ENCODE measurements at regions not wholly inside any gene's neighbourhood (a gene's known extent, or its start where the extent isn't known, plus 50 kb on each side); places are given as distances from the start of the nearest gene placed in this dataset.

DNA sequence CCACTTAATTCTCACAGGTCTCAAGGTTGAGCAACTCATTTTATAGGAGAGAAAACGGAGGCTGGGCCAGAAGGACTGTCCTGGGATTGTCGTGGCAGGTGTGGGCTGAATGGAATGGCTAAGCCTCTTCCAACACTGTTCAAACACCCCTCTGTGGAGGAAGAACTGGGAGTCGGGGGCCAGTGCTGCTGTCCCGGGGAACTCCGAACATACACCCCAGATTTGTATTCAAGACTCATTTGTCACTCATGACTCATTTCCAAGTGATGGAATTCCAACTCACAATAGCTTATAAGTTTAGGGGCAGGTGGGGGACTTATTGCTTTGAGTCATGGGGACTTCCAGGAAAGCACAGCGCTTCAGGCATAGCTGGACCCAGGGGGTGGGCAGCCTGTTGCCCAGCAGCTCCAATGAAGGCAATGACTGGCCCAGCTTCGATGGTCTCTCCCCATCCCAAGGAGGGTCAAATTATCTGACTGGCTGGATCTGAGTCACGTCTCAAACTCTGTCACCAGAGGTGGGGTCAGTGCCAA lies 72.5 kb downstream of the TM2D3 start:
- TF ChIP-seq CTCF (IDR thresholded peaks at IDR 0.05) (no peak), USF2 (IDR thresholded peaks at IDR 0.05) (no peak), JUN (IDR thresholded peaks at IDR 0.05) (peak in 1 of 2 experiments; percentile 41; a peak in 1 of 5 replicates), KDM5A (IDR thresholded peaks at IDR 0.05) (no peak), EP300 (IDR thresholded peaks at IDR 0.05) (peak in 1 of 2 experiments; percentile 40; a peak in 1 of 5 replicates), RAD21 (conservative IDR thresholded peaks at IDR 0.05 in 1 of 2, IDR thresholded peaks at IDR 0.05 in 1 of 2) (no peak), SMC3 (IDR thresholded peaks at IDR 0.05) (no peak; the same call in 2 of the 3 replicates)
- TF ChIP-seq, protein P1, sequence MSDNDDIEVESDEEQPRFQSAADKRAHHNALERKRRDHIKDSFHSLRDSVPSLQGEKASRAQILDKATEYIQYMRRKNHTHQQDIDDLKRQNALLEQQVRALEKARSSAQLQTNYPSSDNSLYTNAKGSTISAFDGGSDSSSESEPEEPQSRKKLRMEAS (IDR thresholded peaks at IDR 0.05), result peak; percentile 48
